ENCODE measurements at regions not wholly inside any gene's neighbourhood (a gene's known extent, or its start where the extent isn't known, plus 50 kb on each side); places are given as distances from the start of the nearest gene placed in this dataset.

GRCh38 chr2:144849612-144850011 is 329.7 kb upstream of the ZEB2 start:
- DNase-seq = no peak
- TF ChIP-seq CTCF (IDR thresholded peaks at IDR 0.05) = no peak
- H3K27me3 ChIP-seq (ENCODE audit: control insufficient read depth in 1 of 2, insufficient read depth in 2 of 2, low read length in 2 of 2) = no peaks in the 10 kb centered on the region
- Mint-ChIP-seq H3K4me3 (no peak overlapping the region), H3K4me1 (ENCODE audit: low read depth) (no peaks in the 10 kb centered on the region), H3K27ac (no peak overlapping the region), H3K9me3 (no peaks in the 10 kb centered on the region), H3K36me3 (ENCODE audit: low read depth) (no peaks in the 10 kb centered on the region), H3K27me3 (no peaks in the 10 kb centered on the region)
- ChIA-PET POLR2A (no interaction called here), CTCF (no interaction called here)
- ATAC-seq (ENCODE audit: poor library complexity) = no peak
- no peaks in the 10 kb centered on the region for H3K9me3 ChIP-seq (ENCODE audit: control insufficient read depth in 1 of 2, insufficient read depth in 1 of 2, low read length in 2 of 2)
- no peaks in the 10 kb centered on the region for H3K36me3 ChIP-seq (ENCODE audit: insufficient read depth, low read length)
- no peak overlapping the region for H3K4me3 ChIP-seq (ENCODE audit: low read length)
- intact Hi-C loops (cut with DNase I, micrococcal nuclease) = no loop called here
- no peak overlapping the region for H3K27ac ChIP-seq (ENCODE audit: low read depth in 1 of 2, low read length in 2 of 2)
- no peaks in the 10 kb centered on the region for H3K4me1 ChIP-seq (ENCODE audit: insufficient read depth, low read length)

- H3K27ac Mint-ChIP-seq = no peak overlapping the region
- H3K9me3 Mint-ChIP-seq = no peaks in the 10 kb centered on the region
- H3K4me3 Mint-ChIP-seq = no peak overlapping the region
- no peaks in the 10 kb centered on the region for H3K27me3 Mint-ChIP-seq
- CTCF ChIA-PET = no interaction called here
- ATAC-seq (ENCODE audit: poor library complexity) (no peak), DNase-seq (no peak)
- H3K27me3 ChIP-seq (ENCODE audit: control insufficient read depth in 1 of 2, insufficient read depth in 2 of 2, low read length in 2 of 2) = no peaks in the 10 kb centered on the region
- no peak overlapping the region for H3K4me3 ChIP-seq (ENCODE audit: low read length)
- no peaks in the 10 kb centered on the region for H3K9me3 ChIP-seq (ENCODE audit: control insufficient read depth in 1 of 2, insufficient read depth in 1 of 2, low read length in 2 of 2)
- H3K4me1 Mint-ChIP-seq (ENCODE audit: low read depth) = no peaks in the 10 kb centered on the region
- no peaks in the 10 kb centered on the region for H3K36me3 ChIP-seq (ENCODE audit: insufficient read depth, low read length)
- H3K27ac ChIP-seq (ENCODE audit: low read depth in 1 of 2, low read length in 2 of 2) = no peak overlapping the region
- no peak for TF ChIP-seq CTCF (IDR thresholded peaks at IDR 0.05)
- no peaks in the 10 kb centered on the region for H3K4me1 ChIP-seq (ENCODE audit: insufficient read depth, low read length)
- no peaks in the 10 kb centered on the region for H3K36me3 Mint-ChIP-seq (ENCODE audit: low read depth)
- POLR2A ChIA-PET = no interaction called here
- intact Hi-C loops (cut with DNase I, micrococcal nuclease) = no loop called here
These were observed 328.5 kb upstream of the ZEB2 start for GRCh38 chr2:144848423-144848822.

GRCh38 chr2:144847347-144848080 is 327.6 kb upstream of the ZEB2 start:
- Mint-ChIP-seq H3K9me3 (no peaks in the 10 kb centered on the region), H3K4me3 (no peak overlapping the region), H3K36me3 (ENCODE audit: low read depth) (no peaks in the 10 kb centered on the region), H3K27ac (no peak overlapping the region), H3K4me1 (ENCODE audit: low read depth) (no peaks in the 10 kb centered on the region), H3K27me3 (no peaks in the 10 kb centered on the region)
- Histone ChIP-seq H3K4me1 (ENCODE audit: insufficient read depth, low read length) (no peaks in the 10 kb centered on the region), H3K36me3 (ENCODE audit: insufficient read depth, low read length) (no peaks in the 10 kb centered on the region), H3K4me3 (ENCODE audit: low read length) (no peak overlapping the region), H3K27ac (ENCODE audit: low read depth in 1 of 2, low read length in 2 of 2) (no peak overlapping the region), H3K9me3 (ENCODE audit: control insufficient read depth in 1 of 2, insufficient read depth in 1 of 2, low read length in 2 of 2) (no peaks in the 10 kb centered on the region), H3K27me3 (ENCODE audit: control insufficient read depth in 1 of 2, insufficient read depth in 2 of 2, low read length in 2 of 2) (no peaks in the 10 kb centered on the region)
- ChIA-PET POLR2A (no interaction called here), CTCF (no interaction called here)
- intact Hi-C loops (cut with DNase I, micrococcal nuclease) = no loop called here
- ATAC-seq (ENCODE audit: poor library complexity) = no peak
- no peak for DNase-seq
- no peak for TF ChIP-seq CTCF (IDR thresholded peaks at IDR 0.05)
